Cardiac septum (tissue), 1 donor: ENCODE measurements at regions not wholly inside any gene's neighbourhood (a gene's known extent, or its start where the extent isn't known, plus 50 kb on each side); places are given as distances from the start of the nearest gene placed in this dataset.

Source experiments
- DNase-seq: peaks from one replicate; pipeline ENCODE4 v3.0.0-alpha.2; 2020; ENCODE audit warnings: low spot score
- intact Hi-C: fragments of 100-400 bp; cut with DNase I; formaldehyde crosslinking; loops from one replicate; pipeline ENCODE4 v1.14.0; 2022
- donor health status: DM: no; HTN: no; CAD: no.

DNA sequence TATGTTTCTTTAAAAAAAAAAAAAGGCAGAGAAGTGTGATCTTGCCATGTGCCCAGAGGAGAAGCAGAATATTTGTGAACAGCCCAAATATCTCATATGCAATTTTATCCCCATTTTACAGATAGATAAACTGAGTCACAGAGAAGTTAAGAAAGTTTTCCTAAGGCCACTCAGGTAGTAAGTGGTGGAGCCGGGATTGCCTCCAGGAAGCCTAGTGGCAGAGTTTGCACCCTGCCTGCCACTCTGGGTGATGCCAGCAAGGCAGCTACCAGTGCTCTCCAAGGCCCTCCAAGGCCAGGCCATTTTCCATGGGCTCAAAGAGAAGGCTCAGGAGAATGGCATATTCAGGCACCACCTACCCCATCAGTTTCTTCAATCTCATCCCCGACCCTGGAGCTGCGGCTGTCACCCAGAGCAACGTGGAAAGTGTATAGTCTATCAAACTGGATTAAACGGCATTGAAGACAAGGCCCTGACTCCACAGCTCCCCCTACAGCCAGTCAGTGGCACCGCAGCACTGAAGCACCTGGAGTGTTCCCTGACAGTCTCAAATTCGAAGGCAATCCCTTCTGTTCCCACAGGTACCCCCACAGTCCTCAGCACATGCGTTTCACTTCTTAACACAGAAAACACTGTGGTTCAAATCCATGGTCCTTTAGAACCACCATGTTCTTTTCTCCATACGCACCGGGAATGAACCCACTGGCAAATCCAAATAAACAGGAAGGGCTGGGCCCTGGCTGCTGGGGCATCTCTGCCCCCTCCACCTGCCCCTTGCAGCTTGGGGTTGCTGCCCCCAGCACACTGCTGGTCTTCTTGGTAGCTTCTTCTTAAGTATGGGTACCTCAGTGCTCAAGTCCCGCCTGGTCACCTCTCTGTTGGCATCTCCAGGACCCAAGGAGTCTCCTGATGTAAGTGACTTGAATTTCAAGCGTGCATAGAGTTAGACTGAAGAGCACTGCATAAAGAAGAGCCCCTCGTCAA lies 175.3 kb downstream of the INHBB start:
- no peak for DNase-seq
- intact Hi-C loops: no loop called here

DNA sequence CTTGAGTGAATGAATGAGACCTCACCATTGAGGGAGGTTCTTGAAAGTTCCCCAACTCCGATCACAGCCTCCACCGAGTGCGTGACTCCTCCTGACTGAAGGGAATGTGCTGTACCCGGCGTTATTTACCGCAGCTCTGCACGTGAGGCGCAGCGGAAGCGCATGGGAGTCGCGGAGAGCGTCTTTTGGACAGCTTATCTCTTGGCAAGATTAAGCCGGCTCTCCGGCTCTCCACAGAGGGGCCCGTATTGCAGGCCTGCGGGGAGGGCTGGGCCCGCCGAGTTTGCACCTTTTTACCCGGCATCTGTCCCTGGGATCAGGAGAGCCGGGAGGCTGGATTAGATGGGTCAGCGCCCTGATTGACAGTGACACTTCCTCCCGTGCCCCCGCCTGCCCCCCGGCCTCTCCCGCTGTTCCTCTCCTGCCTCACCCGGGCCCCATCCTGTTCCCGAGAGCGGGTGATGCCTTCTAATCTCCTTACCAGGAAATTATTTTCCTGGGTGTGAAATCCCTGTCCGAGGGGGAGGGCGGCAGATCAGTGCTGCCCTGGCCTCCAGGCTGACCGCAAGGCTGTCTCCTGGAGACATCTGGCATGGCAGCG lies 176.3 kb downstream of the INHBB start:
- intact Hi-C loops: no loop called here
- no peak for DNase-seq

DNA sequence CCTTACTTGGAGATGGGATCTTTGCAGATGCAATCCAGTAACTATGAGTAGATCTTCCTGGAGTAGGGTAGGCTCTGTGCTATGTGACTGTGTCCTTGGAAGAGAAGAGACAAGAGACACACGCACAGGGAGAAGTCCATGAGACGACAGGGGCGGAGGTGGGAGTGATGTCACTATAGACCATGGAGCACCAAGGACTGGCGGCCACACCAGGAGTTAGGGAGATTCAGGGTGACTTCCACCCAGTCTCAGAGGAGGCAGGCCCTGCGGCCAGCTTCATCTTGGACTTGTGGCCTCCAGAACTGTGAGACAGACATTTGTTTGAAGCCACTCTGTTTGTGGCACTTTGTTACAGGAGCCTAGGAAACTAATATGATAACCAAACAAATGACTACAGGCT lies 177.8 kb downstream of the INHBB start:
- intact Hi-C loops: no loop called here
- DNase-seq: no peak

DNA sequence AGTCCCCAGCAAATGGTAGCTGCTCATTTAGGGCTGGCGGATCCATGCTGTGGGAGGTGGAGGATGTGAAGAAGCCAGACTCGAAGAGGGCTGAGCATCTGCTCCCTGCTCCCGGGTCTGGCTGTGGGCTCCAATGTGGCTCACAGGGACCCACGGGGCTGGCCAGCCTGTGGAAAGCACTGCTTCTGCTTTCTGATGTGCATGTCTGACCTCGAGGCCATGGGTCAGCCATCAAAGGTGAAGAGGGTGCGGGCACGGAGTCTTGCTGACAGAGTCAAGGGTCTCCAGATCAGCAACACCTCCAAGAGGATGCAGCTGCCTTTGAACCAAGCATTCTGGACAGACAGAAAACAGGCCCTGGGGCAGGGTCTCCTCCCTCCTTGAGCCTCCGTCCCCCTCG lies 178.2 kb downstream of the INHBB start:
- intact Hi-C loops: no loop called here
- no peak for DNase-seq

- intact Hi-C loops: no loop called here
These were observed 179.4 kb downstream of the INHBB start for GRCh38 chr2:120525056-120526046.

GRCh38 chr2:120526047-120526562 lies 180.2 kb downstream of the INHBB start:
- intact Hi-C loops: no loop called here

More at GRCh38 chr2:120525056-120526046, 179.4 kb downstream of the INHBB start:
- no peak for DNase-seq

DNA sequence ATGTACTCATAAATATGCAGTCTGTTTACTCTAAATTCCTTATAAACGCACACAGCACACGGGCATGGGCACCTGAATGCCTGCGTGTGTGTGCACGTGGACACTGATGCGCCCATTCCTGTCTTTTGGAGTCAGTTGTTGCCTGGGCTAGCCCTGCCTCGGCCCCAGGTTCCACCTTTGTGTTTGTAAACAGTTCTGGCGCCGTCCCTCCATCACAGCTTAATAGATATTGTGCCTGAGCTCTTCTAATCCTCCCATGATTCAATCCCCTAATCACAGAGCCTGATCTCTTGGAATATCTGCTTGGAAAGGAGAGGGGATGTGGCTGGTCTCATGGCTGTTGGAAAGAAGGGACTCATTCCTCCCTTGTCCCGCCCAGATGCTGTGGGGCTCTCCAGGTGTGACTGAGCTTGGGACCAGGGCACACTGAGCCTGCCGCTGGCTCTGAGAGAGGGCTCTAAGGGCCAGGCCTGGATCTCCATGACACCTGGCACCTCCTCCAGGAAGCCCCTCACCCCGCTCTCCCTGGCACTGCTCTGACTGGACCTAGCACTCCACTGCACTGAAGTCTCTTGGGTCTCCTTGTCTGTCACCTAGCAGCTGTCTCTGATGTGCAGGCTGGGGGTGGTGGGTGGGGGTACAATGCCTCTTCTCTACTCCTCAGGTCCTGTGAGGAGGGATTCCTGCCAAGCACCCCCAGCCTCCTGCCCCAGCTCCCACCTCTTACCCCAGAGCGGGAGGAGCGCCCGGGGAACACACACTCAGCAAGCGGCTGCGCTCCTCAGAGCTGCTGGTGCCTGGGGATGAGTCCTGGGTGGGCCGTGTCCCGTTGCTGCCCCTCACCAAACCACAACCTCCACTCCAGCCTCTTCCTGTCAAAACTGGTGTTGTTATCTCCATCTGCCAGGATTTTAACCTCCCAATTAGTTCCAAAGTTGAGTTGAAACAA lies 181.3 kb downstream of the INHBB start:
- DNase-seq: no peak
- intact Hi-C loops: no loop called here

More at GRCh38 chr2:120526047-120526562, 180.2 kb downstream of the INHBB start:
- no peak for DNase-seq

DNA sequence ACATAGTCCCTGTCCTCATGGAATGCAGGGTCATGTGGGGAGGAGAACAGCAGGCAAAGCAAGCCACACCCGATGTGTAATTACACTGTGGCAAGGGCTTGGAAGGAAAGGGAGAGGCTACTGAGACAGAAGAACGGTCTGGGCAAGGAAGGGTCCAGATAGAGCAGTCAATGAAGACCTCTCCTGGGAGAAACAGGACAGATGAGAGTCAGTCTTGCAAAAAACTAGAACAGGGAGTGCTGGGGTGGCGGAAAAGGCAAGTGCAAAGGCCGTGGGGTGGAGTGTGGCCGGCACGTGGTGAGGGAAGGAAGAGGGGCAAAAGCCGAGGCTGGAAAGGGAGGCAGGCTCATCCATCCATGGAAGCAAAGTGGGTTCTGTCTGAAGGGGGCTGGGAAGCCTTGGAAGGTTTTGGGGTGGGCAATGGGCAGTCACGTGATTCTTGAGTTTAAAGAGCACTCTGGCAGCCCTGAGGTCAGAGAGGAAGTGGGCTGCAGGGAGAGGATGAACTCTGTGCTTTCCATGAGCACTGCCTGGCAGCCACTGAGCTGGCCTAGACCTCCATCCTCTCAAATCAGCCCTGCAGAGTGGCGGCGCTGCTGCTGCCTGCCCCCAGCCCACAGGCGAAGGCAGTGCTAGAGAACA lies 182.2 kb downstream of the INHBB start:
- DNase-seq: no peak
- intact Hi-C loops: no loop called here

GRCh38 chr2:120528693-120529076 lies 182.7 kb downstream of the INHBB start:
- DNase-seq: no peak
- intact Hi-C loops: no loop called here

- intact Hi-C loops: no loop called here
These were observed 184.8 kb downstream of the INHBB start for GRCh38 chr2:120530781-120531180.

GRCh38 chr2:120531365-120531764 lies 185.4 kb downstream of the INHBB start:
- no peak for DNase-seq
- intact Hi-C loops: no loop called here

More at GRCh38 chr2:120530781-120531180, 184.8 kb downstream of the INHBB start:
- DNase-seq: no peak

DNA sequence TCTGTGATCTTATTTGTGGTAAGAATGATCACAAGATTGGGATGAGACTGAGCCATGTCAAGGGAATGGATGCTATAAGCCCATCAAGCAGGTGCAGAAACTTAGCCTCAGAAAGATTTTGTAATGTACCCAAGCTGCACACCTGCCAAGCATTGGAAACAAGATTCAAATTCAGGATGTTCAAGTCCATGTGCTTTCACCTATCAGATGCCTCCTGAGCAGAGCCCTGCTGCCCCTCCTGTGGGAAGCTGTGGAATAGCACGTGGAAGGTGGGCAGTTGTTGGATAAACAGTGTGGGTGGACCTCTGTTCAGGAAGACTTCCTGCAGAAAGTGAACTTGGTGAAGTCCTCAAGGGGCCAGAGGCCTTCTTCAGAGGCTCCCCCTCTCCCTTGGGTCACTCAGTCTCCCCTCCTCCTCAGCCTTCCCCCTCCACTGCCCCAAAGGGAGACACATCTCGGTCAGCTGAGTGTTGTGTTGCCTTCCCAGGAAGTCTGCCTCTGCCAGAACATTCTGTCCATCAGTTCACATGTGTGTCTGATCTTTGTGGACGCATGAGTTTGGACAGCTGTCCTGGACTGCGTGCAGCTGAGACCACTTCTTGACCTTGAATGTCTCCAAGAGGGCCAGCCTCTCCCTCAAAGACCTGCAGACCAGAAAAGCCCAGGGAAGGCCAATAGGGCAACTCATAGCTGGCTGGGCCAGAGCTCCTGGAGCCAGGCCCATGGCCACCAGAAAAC lies 186.1 kb downstream of the INHBB start:
- no peak for DNase-seq
- intact Hi-C loops: no loop called here

GRCh38 chr2:120533625-120534024 lies 187.7 kb downstream of the INHBB start:
- DNase-seq: no peak
- intact Hi-C loops: no loop called here

GRCh38 chr2:120534457-120534856 lies 188.5 kb downstream of the INHBB start:
- DNase-seq: no peak
- intact Hi-C loops: no loop called here

- intact Hi-C loops: no loop called here
- DNase-seq: no peak
These were observed 189.1 kb downstream of the INHBB start for GRCh38 chr2:120535081-120535480.

DNA sequence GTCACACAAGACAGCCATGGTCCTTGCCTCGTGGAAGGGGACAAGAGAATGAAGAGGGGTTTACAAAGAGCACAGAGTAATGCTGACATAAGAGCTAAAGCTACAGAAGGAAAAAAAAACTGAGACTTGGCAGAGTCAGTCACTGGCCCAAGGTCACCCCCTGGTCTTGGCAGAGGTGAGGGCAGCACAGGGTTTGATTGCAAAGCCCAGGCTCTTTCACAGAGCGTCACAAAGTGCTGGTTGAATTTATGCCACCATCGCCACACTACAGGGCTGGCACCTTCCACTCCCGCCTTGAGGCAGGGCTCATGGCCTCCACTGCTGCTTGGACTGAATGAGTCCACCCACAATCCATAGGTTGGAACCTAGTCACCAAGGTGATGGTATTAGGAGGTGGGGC lies 190.2 kb downstream of the INHBB start:
- no peak for DNase-seq
- intact Hi-C loops: no loop called here

GRCh38 chr2:120538691-120539423 lies 192.9 kb downstream of the INHBB start:
- intact Hi-C loops: no loop called here
- no peak for DNase-seq
